Stimulated activated CD4-positive, alpha-beta T cell treated with anti-CD3 and anti-CD28 coated beads, Interleukin-4, amount 100 ng/mL, for 1 hour (primary cell): ENCODE measurements at regions not wholly inside any gene's neighbourhood (a gene's known extent, or its start where the extent isn't known, plus 50 kb on each side); places are given as distances from the start of the nearest gene placed in this dataset.
A peak's percentile ranks its signal among the peaks of the same experiment; 100 is the strongest.

ENCODE experiments used
- DNase-seq: peaks from one replicate; pipeline ENCODE4 v3.0.0-alpha.2; 2020

DNA sequence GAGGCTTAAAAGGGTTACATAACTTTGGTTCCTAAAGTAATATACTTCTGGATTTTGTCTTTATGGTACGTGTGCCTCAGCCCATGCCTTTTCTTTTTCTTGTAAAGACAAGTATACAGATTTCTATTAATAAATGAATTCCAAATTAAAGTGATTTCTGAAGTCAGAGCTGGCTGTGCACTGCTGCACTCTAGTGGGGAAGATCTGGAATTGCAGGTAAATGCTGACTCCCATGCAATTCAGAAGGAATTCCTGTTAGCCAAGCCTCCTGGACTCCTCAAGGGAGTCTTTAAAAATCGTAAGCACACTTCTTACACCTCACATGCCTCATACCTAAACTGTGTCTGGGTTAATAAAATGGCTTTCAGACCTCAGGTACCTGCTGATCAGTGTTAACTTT is 118.4 kb upstream of the SLC7A1 start:
- DNase-seq, result no peak

DNA sequence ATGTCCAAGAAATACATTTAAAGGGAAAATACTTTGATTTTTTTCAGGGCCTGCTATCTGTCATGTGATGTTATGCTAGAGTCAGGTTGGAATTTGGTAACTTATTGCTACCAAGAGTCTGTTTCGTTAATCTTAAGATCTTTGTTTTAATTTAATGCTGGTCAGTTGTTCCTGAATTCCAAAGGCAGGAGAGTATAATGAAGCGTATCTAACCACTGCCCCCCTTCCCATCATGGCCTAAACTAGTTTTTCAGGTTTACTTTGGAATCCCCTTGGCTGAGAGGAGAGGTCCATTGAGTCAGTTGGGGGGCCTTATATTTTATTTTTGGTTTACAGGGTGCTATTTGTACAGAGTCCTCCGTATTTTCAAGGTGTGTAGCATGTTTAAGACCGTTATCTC is 116.3 kb upstream of the SLC7A1 start:
- DNase-seq, result no peak

DNA sequence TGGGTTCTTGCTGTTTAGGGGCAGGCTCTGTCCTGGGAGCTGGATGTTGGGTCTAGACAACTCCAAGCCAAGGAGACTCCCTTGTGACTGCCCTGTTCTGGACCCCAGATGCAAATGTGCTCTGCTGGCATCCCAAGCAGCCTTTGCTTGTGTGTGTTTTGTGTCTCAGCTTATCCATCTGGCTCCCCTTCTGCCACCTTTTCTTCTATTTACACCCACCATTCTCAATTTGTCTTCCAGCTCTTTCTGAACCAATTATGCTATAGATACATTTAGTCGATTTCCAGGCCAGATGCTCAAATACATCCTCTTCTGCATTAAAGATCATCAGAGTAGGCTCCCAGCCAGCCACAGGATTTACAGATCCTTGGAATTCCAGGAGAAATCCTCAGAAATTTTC is 115.0 kb upstream of the SLC7A1 start:
- DNase-seq, result no peak

DNA sequence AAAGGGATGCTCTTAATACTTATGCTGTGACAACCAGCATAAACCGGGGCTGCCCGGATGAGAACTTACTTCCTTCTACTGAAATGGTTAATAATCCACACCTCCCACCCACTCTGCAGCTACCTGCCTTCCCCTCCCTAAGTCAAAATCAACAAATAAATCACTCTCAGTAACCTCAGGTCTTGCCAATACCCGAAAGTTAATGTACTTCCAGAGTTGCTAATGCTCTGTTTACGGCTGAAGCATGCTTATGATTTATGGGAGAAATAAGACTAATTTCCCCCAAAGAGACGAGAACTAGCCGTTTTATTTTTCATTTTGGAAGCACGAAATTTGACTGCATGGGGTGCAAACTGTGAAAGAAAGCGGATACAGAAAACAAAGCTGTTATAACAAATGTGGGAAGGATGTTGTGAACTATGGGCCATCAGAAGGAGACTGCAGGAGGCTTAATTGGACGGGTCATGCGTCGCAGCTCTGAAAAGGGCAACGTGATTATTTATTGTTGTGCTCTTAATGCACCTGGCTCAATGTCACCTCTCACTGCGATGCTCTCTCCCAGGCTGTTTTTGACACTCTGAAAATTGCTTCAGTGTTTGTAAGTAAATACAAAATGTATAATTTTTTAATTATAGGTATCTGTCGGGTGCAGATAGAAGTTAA is 114.0 kb upstream of the SLC7A1 start:
- DNase-seq, result no peak

DNA sequence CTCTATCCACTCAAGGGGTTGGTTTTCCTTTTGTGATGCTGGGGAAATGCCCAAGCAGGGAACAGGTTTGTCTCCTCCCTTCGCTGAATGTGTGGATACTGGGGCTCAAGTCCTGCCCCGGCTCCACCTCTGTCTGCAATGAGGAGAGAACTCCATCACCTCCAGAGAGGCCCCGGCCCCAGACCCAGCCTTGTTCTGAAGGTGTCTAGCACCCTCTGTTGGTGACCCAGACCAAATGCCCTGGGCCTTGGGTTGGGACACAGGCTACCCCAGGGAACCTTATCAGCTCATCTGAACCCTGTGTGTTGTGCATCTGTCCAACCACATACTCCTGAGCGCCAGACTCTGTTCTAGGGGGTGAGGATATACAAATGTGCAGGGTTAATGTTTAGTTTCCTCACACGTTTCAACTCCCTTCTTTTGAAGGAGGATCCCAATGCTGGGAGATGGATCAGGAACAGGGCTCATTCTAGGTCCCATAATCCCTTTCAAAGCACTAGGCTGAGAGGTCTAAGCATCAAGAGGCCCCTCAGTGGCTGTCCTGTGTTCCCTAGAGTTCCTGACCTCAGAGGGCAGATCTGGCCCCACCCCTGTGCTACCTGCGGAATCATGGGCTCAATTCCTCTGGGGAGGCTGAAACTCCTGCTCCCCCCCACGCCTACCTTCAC is 112.5 kb upstream of the SLC7A1 start:
- DNase-seq, result peak; percentile 39

DNA sequence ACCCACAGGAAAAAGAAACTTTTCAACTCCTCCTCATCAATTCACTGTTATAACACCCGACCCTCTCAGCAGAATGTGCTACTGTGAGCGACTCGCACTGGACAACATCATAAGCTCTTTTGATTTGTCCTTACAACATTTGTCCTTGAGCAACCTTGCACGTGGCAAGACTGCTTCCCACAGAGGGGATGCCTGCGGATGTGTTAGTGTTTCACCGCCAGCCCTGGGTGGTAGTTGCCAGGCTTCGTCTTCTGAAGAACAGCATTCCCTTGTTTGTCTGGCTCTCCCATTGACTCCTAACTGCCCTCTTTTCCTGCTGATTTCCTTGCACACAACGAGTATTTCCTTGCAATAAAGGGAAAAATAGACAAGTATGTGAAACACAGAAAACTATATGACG is 111.4 kb upstream of the SLC7A1 start:
- DNase-seq, result no peak

DNA sequence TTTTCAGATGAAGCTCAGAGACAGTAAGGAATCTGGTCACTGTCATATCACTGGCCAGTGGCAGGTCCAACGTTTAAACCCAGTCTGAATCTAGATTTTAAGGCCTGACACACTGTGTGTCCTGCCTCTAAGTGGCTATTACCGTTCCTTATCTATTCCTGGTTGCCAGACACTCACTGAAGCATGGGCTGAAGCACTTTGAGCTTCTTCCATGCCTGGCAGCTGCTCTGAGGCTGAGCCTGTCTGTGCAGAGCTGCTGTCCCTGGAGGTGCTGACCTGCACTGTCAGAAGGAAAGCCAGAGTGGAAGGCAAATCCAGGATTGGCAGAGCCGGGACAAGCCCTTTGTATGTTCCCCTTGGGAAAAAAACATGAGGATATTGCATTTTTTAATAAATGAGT is 109.2 kb upstream of the SLC7A1 start:
- DNase-seq, result no peak

DNA sequence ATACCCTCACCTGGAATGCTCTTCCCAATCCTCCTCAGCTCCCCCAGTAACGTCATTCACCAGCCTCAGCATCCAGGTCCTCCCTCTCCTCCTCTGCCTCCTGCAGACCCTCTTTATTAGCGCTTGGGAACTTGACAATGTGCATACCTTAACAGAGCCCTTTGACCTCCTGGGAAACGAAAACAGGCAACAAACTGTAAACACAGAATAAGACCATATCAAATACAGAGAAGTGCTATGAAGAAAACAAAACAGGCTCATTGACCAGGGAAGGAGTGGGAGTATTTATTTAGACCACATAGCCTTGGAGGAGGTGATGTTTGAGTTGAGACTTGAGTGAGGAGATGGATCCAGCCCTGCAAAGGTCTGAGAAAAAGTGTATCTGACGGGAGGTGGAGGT is 107.9 kb upstream of the SLC7A1 start:
- DNase-seq, result no peak

DNA sequence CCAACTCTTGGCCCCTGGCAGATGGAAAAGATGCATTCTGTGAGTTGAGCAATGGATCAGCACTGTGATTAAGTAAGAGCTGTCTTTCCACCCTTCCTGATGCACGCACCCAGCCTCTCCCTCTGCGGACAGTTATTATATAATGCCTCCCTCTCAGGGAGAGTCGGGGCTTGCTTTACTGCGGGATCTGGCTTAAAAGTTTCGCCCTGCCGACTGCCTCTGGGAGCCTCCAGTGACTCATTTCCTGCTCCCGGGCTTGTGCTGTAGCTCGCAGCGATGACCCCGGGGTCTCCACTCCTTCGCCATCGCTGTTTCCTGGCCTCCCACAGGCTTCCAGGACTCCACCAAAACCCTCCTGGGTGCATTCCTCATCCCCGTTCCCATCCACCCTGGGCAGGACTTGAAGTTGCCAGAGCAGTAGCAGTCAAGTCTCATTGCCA is 107.4 kb upstream of the SLC7A1 start:
- DNase-seq, result no peak

DNA sequence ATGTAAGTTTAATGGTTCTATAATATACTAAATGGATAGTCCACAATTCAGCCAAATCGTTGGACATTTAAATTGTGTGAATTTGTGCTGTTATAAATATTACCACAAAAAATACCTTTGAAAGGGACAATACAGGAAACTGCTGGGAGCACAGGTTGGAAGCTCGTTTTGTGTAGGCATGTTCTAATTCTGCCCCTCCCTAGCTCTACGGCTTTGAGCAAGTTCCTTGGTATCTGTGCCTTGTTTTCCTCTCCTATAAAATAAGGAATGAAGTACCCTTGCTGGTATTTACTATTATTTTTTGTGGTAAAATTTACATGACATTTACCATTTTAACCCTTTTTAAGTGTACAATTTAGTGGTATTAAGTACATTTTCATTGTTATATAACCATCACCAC is 102.6 kb upstream of the SLC7A1 start:
- no peak for DNase-seq

DNA sequence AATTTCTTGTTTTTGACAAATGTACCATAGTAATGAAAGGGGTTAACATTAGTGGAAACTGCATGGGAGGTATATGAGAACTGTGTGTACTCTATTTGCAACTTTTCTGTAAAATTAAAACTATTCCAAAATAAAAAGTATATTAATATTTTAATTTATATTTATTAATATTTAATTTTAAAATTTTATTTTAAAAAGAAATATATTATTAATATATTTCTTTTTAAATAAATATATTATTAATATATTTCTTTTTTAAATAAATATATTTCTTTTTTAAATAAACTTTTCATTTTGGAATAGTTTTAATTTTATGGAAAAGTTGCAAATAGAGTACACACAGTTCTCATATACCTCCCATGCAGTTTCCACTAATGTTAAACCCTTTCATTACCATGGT is 101.1 kb upstream of the SLC7A1 start:
- DNase-seq, result no peak

DNA sequence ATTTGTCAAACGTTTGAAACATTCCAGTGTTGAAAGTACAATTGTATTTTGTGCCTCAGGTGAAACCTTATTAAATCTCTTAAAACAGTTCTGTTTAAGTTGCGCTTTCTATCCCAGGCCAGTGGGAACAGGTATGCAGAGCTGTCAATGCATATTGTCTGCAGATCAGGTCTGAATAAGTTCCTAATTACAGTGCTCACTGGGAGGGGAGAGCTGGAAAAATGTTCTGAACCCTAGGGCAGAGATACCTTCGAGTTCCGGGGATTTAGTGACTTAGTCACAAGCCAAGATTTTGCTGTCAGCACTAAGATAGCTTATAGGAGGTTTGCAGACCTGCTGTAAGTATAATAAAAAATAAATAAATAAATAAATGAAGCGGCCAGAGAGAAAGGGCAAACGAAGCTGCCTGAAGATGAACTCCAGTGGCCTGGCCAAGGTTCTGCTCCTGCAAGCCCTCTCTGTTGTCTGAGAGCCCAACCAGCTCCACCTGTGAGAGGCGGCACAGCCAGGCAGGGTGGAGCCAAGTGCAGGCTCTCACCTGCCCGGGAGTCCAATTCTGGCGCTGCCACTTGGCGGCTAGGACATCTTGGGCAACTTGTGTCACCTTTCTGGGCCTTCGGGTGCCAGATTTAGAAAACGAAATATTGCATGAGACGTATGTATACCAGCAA is 97.9 kb upstream of the SLC7A1 start:
- no peak for DNase-seq

DNA sequence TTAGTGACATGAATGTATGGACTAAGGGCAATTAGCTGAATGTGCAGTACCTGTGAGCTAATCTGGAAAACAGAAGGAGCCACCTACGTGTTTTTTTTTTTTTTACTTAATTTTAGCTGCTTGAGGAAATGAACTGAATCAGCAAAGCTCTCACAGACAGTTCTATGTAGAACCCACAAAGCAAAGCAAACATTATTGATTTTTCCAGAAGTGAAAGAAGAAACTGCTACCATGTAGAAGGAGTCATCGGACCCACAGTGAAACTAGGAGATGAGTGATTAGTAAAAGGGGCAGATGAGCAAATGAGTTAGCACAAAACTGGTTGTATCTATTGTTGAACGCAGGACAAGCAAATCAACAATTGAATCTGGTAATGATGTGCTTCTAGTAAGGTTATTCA is 94.1 kb upstream of the SLC7A1 start:
- DNase-seq, result no peak

DNA sequence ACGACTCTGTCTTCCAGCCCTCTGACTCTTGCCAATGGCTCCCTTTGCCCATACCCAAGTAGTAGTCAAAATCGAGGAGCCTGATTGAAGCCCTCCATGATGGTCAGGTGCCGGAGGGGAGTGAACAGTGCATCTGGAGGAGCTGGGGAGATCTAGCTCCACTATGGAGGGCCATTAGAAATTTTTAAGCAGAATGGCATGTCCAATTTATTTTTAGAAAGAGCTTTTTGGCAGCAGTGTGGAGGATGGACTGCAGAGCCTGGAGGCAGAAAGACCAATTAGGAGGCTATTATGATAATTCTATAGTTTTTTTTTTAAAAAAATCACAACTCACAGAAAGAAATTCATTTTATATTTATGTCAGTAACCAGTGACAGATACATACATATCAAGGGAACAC is 92.7 kb upstream of the SLC7A1 start:
- no peak for DNase-seq

DNA sequence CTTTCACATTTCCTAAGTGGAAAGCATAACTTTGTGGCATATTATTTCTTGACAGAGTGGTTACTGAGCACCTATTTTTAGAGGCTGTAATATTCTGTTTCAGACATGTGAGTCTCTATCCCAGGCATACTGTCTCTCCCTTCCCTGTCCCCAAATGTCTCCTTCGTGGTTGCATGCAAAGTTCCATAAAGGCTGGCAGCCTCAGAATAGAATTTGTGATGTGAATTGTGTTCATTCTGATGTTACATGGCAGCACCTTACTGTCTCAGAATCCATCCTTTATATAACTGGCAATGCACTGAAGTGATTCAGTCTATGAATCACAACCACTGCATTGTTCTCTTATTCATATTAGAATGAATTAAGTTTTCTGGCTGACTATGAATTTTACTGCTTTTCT is 89.0 kb upstream of the SLC7A1 start:
- no peak for DNase-seq

DNA sequence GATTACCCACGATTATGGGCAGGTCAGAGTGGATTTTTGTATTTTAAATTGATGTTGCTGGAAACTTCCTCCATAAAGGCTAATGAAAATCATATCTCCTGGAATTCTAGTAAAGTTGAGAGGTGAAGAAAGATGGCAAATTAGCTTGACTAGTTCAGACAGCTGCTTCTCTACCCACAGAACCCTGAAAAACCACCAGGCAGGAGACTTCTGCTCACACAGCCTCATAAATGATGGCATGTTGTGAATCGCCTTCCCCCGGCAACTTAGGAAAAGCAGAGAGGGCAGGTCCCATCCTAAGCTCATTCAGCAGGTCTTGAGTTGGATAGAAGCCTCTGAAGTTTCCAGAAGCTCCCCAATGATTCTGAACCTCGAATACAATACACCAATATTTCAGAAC is 87.6 kb upstream of the SLC7A1 start:
- DNase-seq, result no peak

DNA sequence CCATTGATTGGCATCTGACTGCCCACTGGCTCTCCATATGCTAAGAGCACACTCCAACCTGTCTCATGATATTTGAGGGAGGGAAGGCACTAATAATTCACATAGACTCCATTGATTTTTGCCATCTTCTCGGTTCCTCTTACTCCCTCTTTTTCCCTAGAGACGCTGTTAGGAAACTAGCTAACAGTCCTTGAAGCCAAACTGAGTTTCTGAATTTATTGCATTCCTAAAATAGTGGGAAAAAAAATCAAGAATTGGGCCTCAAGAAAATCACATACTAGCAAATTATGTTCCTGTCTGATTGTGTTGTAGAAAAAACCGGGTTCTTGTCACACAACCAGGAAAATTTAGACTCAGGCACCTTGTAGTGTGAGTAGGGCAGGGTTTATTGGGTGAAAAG is 86.4 kb upstream of the SLC7A1 start:
- DNase-seq, result no peak

DNA sequence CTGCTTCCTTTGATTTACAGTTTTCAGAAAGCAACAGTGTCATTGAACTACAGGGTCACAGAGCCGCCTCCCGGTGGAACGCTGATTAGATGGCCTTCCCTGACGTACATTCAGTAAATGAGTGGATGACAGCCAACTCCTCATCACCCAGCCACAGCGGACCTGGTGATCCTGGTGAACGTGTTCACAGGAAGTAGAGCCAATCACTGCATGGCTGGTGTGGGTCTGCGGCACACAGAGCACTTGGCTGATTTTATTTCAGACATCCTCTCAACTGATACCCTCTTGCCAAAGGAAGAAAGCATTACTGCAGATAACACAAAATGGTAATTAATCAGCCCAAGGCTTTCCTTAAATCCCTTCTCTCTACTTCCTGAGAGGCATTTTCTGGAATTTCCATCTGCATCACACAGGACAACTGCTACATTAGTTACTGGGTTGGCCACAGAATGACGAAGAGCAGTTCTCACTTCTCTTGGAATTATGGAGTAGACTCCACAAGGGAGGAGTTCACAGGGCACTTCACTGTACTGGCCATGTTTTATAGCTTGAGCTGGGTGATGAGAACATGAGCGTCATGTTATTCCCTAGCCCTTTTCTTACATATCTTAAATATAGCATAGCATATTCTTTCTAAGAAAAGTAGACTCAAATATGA is 84.0 kb upstream of the SLC7A1 start:
- DNase-seq, result no peak

DNA sequence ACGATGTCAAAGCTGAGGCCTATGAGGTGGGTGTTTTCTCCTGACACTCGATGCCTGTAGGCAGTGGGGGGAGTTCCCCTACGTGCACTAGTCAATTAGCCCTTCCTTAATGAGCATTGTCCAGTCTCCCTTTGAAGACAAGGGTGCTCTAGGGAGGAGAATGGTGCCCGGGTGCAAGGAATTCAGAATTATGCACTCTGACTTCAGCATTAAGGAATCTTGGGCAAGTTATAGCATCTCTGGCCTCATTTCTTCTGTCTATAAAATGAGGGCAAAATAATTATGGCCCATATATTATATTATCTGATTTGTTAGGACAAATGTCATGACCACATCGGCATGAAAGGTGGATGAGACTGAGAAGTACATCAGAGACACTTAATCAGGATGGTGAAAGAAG is 82.1 kb upstream of the SLC7A1 start:
- DNase-seq, result no peak

DNA sequence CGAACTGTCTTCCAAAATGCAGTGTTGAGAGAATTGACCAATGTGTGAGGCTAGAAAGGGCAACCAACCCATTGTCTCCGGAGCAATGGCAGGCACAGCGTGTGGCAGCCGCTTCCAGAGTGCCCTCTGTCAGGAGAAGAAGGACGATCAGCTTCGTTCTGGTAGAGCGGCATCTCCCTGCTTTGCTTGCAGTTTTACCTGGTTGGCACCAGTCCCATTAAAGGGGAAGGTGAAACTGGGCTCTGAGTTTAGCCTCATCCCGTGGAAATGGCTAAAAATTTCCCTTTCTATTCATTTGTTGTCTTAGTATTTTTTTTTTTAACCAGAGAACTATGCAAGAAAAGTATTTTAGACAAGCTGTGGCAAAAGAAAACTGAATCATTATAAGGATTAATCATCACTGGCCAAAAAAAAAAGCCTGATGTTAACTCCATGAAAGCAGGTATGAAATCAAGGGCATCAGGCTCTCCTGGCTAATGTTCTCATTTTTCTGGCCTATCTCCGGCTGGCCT is 81.5 kb upstream of the SLC7A1 start:
- DNase-seq, result no peak

DNA sequence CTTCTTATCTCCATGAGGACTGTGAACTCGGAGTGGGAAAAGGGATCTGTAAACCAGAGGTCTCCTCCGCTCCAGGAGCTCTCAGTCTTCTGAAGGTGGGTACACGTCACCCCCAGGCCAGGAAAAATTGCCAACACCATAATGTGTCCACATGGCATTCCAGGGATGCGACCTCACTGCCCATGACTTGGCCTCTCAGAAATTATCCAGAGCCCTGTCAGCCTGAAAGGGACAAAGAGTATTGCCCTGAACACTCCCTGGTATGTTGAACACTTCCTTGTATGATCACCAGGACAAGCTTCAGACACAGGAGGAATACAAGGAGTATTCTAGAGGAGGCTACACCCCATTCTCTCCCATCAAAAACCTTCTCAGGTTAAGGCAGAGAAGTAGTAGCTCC is 81.0 kb upstream of the SLC7A1 start:
- DNase-seq, result no peak

DNA sequence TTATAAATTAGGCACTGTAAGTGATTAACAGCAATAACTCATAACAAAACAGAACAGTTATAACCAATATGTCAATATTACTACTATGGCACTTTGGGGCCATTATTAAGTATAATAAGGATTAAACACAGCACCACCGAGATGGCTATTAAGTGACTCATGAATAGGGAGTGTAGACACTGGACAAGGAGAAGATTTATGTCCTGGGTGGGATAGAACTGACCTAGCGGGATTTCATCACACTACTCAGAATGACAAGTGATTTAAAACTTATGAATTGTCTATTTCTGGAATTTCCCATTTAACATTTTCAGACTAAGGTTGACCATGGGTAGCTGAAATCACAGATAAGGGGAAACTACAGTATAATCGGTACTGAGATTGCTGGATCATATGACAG is 79.0 kb upstream of the SLC7A1 start:
- no peak for DNase-seq

DNA sequence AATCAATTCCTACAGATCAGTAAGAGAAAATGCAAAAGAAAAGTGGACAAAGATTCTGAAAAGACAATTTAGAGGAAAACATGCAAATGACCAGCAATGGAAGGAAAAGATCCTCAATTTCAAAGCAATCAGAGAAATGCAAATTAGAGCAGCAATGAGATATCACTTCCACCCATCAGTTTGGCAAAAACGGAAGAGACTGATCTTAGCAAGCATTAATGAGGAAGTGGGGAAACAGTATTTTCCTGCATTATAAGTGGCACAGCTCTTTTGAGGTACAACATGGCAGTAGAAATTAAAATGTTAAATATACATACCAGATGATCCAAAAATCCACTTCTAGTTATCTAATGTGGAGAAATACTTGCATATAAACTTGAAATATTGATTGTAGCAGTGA is 69.1 kb upstream of the SLC7A1 start:
- no peak for DNase-seq
